A549 (cell line): ENCODE measurements at regions not wholly inside any gene's neighbourhood (a gene's known extent, or its start where the extent isn't known, plus 50 kb on each side); places are given as distances from the start of the nearest gene placed in this dataset.

Experiments
- CBX2 ChIP-seq: fragments of 200-600 bp; sonication (generic); IDR thresholded peaks from 2 replicates; pipeline ENCODE4 v1.6.1; 2016; ENCODE audit warnings: low read depth, mild to moderate bottlenecking, borderline replicate concordance
- EP300 ChIP-seq, 2 experiments: fragments of >200 bp; sonication (Bioruptor Twin); formaldehyde crosslinking; IDR thresholded peaks; 2 replicates in 1 of 2; 3 replicates in 1 of 2; pipeline ENCODE4 v1.6.1; 2016 to 2017
- ESRRA ChIP-seq: fragments of 150-350 bp; IDR thresholded peaks from 2 replicates; pipeline ENCODE4 v1.6.1; 2014; ENCODE audit warnings: mild to moderate bottlenecking, low read length, borderline replicate concordance
- KDM1A ChIP-seq: fragments of 200-600 bp; sonication (generic); IDR thresholded peaks from 2 replicates; pipeline ENCODE4 v1.6.1; 2016; ENCODE audit warnings: low read depth, mild to moderate bottlenecking
- MYC ChIP-seq: IDR thresholded peaks from 2 replicates; pipeline ENCODE4 v1.6.1; 2012; ENCODE audit warnings: mild to moderate bottlenecking, inconsistent platforms, low read length, improper control_type of control experiment, borderline replicate concordance
- POLR2A ChIP-seq: IDR thresholded peaks from 2 replicates; pipeline ENCODE4 v1.6.1; 2012; ENCODE audit warnings: mild to moderate bottlenecking, low read length
- RAD21 ChIP-seq, 2 experiments: fragments of >200 bp in 1 of 2; sonication (Bioruptor Twin) in 1 of 2; formaldehyde crosslinking in 1 of 2; IDR thresholded peaks in 1 of 2; conservative IDR thresholded peaks in 1 of 2; 2 replicates in 1 of 2; 3 replicates in 1 of 2; pipeline ENCODE4 v1.6.1; 2012 to 2018; ENCODE audit warnings: inconsistent platforms in 1 of 2
- RNF2 ChIP-seq: fragments of 200-600 bp; sonication (generic); IDR thresholded peaks from 2 replicates; pipeline ENCODE4 v1.6.1; 2016; ENCODE audit warnings: low read depth, mild to moderate bottlenecking, antibody characterized with exemption, moderate library complexity, borderline replicate concordance
- TF ChIP-seq, protein P1 (sequence below): fragments of 450-650 bp; IDR thresholded peaks from 2 replicates; pipeline ENCODE4 v1.6.1; 2014; ENCODE audit warnings: antibody characterized with exemption
- TF ChIP-seq, protein P2 (sequence below): fragments of >200 bp; sonication (Bioruptor Twin); formaldehyde crosslinking; IDR thresholded peaks from 3 replicates; pipeline ENCODE4 v1.5.1; 2016
- TF ChIP-seq, protein P3 (sequence below): fragments of 150-350 bp; IDR thresholded peaks from 2 replicates; pipeline ENCODE4 v1.6.1; 2014; ENCODE audit warnings: low read depth, mild to moderate bottlenecking, low read length

DNA sequence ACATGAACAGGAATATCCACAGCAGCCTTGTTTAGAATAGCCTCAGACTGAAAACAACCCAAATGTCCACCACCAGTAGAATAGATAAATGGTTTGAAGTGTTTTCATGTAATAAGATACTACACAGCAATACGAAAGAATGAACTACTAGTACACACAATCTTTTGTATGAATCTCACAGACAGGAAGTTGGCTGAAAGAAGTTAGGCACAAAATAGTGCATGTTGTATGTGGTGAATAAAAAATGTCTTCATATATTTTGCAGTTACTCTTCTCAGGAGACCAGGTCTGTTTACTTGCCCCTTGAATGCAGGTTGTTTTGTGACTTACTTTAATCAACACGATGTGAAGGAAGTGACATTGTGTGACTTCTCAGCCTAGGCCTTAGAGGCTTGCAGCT lies 75.9 kb upstream of the LEF1 start:
- TF ChIP-seq POLR2A: no peak
- TF ChIP-seq, protein P1, sequence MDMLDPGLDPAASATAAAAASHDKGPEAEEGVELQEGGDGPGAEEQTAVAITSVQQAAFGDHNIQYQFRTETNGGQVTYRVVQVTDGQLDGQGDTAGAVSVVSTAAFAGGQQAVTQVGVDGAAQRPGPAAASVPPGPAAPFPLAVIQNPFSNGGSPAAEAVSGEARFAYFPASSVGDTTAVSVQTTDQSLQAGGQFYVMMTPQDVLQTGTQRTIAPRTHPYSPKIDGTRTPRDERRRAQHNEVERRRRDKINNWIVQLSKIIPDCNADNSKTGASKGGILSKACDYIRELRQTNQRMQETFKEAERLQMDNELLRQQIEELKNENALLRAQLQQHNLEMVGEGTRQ: no peak
- TF ChIP-seq, protein P2, sequence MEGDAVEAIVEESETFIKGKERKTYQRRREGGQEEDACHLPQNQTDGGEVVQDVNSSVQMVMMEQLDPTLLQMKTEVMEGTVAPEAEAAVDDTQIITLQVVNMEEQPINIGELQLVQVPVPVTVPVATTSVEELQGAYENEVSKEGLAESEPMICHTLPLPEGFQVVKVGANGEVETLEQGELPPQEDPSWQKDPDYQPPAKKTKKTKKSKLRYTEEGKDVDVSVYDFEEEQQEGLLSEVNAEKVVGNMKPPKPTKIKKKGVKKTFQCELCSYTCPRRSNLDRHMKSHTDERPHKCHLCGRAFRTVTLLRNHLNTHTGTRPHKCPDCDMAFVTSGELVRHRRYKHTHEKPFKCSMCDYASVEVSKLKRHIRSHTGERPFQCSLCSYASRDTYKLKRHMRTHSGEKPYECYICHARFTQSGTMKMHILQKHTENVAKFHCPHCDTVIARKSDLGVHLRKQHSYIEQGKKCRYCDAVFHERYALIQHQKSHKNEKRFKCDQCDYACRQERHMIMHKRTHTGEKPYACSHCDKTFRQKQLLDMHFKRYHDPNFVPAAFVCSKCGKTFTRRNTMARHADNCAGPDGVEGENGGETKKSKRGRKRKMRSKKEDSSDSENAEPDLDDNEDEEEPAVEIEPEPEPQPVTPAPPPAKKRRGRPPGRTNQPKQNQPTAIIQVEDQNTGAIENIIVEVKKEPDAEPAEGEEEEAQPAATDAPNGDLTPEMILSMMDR: no peak
- TF ChIP-seq ESRRA: no peak
- no peak for TF ChIP-seq MYC
- TF ChIP-seq, protein P3, sequence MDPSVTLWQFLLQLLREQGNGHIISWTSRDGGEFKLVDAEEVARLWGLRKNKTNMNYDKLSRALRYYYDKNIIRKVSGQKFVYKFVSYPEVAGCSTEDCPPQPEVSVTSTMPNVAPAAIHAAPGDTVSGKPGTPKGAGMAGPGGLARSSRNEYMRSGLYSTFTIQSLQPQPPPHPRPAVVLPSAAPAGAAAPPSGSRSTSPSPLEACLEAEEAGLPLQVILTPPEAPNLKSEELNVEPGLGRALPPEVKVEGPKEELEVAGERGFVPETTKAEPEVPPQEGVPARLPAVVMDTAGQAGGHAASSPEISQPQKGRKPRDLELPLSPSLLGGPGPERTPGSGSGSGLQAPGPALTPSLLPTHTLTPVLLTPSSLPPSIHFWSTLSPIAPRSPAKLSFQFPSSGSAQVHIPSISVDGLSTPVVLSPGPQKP: no peak
- no peak for TF ChIP-seq RAD21 (conservative IDR thresholded peaks at IDR 0.05 in 1 of 2, IDR thresholded peaks at IDR 0.05 in 1 of 2)
- no peak for TF ChIP-seq KDM1A
- no peak for TF ChIP-seq EP300 (IDR thresholded peaks at IDR 0.05)
- no peak for TF ChIP-seq RNF2
- no peak for TF ChIP-seq CBX2
